ENCODE measurements at regions not wholly inside any gene's neighbourhood (a gene's known extent, or its start where the extent isn't known, plus 50 kb on each side); places are given as distances from the start of the nearest gene placed in this dataset.

DNA sequence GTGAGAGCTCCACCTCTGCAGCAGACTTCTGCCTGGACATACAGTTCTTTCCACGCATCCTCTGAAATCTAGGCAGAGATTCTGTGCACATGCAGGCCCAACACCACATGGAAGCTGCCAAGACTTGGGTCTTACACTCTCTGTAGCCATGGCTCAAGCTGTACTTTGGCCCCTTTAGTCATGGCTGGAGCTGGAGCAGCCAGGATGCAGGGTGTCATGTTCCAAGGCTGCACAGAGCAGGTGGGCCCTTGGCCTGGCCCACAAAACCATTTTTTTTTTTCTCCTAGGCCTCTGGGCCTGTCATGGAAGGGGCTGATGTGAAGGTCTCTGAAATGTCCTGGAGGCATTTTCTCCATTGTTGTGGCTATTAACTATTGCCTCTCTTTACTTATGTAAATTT lies 990.5 kb upstream of the ADGRL3 start:
- Histone ChIP-seq H3K4me2 (ENCODE audit: low read length) (no peak overlapping the region), H3K4me3 (ENCODE audit: insufficient read depth, low read depth, low read length) (no peak overlapping the region), H3K9ac (ENCODE audit: low read length) (no peak overlapping the region), H3K27ac (ENCODE audit: low read depth, low read length) (no peak overlapping the region), H3K27me3 (ENCODE audit: insufficient read depth, low read length) (no peaks in the 10 kb centered on the region), H4K20me1 (ENCODE audit: insufficient read depth, low read length) (no peaks in the 10 kb centered on the region), H3K36me3 (ENCODE audit: insufficient read depth, low read length) (no peaks in the 10 kb centered on the region), H3K9me3 (ENCODE audit: insufficient read depth, low read depth, low read length) (peaks cover 3% of the 10 kb centered on the region), H2AFZ (ENCODE audit: low read depth, low read length) (no peak overlapping the region), H3K4me1 (ENCODE audit: insufficient read depth, low read length) (no peaks in the 10 kb centered on the region), H3K79me2 (ENCODE audit: insufficient read depth, low read length) (no peaks in the 10 kb centered on the region)
- no peaks in the 10 kb centered on the region for H3K27me3 Mint-ChIP-seq (ENCODE audit: low read depth, unreplicated experiment)
- H3K4me3 Mint-ChIP-seq (ENCODE audit: unreplicated experiment) = no peak overlapping the region
- peaks cover 4% of the 10 kb centered on the region for H3K9me3 Mint-ChIP-seq (ENCODE audit: unreplicated experiment)
- no peak for FAIRE-seq
- no peak for DNase-seq (ENCODE audit: low read depth)
- no peaks in the 10 kb centered on the region for H3K4me1 Mint-ChIP-seq (ENCODE audit: low read depth, unreplicated experiment)
- H3K27ac Mint-ChIP-seq (ENCODE audit: unreplicated experiment) = no peak overlapping the region
- TF ChIP-seq, protein P1, sequence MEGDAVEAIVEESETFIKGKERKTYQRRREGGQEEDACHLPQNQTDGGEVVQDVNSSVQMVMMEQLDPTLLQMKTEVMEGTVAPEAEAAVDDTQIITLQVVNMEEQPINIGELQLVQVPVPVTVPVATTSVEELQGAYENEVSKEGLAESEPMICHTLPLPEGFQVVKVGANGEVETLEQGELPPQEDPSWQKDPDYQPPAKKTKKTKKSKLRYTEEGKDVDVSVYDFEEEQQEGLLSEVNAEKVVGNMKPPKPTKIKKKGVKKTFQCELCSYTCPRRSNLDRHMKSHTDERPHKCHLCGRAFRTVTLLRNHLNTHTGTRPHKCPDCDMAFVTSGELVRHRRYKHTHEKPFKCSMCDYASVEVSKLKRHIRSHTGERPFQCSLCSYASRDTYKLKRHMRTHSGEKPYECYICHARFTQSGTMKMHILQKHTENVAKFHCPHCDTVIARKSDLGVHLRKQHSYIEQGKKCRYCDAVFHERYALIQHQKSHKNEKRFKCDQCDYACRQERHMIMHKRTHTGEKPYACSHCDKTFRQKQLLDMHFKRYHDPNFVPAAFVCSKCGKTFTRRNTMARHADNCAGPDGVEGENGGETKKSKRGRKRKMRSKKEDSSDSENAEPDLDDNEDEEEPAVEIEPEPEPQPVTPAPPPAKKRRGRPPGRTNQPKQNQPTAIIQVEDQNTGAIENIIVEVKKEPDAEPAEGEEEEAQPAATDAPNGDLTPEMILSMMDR (IDR thresholded peaks at IDR 0.05; ENCODE audit: insufficient read depth, low read depth, low read length) = no peak
- no peak for TF ChIP-seq EZH2 (IDR thresholded peaks at IDR 0.05; ENCODE audit: insufficient read depth, low read length)
- no peaks in the 10 kb centered on the region for H3K36me3 Mint-ChIP-seq (ENCODE audit: low read depth, unreplicated experiment)

DNA sequence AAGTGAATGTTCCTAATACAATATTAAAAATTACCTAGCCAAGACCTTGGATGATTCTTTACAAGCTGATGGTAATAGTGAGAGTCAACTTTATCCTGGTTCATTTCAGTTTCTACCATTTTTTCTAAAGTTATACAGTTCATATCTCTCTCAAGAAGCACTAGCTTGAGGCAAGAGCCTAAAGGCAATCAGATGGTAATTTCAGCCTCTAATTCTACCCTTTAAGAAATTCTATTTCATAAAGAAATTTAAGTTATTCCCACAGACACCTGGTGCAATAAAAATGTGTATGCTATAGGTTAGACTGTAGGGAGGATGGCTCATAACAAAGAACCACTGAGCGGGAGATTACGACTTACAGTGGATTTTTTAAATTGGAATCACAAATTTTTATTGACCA lies 984.2 kb upstream of the ADGRL3 start:
- Histone ChIP-seq H3K4me1 (ENCODE audit: insufficient read depth, low read length) (no peaks in the 10 kb centered on the region), H4K20me1 (ENCODE audit: insufficient read depth, low read length) (no peaks in the 10 kb centered on the region), H2AFZ (ENCODE audit: low read depth, low read length) (no peak overlapping the region), H3K79me2 (ENCODE audit: insufficient read depth, low read length) (no peaks in the 10 kb centered on the region), H3K36me3 (ENCODE audit: insufficient read depth, low read length) (no peaks in the 10 kb centered on the region), H3K4me3 (ENCODE audit: insufficient read depth, low read depth, low read length) (no peak overlapping the region), H3K9ac (ENCODE audit: low read length) (no peak overlapping the region), H3K9me3 (ENCODE audit: insufficient read depth, low read depth, low read length) (no peaks in the 10 kb centered on the region), H3K27ac (ENCODE audit: low read depth, low read length) (no peak overlapping the region), H3K27me3 (ENCODE audit: insufficient read depth, low read length) (no peaks in the 10 kb centered on the region), H3K4me2 (ENCODE audit: low read length) (no peak overlapping the region)
- Mint-ChIP-seq H3K4me1 (ENCODE audit: low read depth, unreplicated experiment) (no peaks in the 10 kb centered on the region), H3K9me3 (ENCODE audit: unreplicated experiment) (no peaks in the 10 kb centered on the region), H3K36me3 (ENCODE audit: low read depth, unreplicated experiment) (no peaks in the 10 kb centered on the region), H3K4me3 (ENCODE audit: unreplicated experiment) (no peak overlapping the region), H3K27ac (ENCODE audit: unreplicated experiment) (no peak overlapping the region), H3K27me3 (ENCODE audit: low read depth, unreplicated experiment) (no peaks in the 10 kb centered on the region)
- no peak for FAIRE-seq
- no peak for TF ChIP-seq EZH2 (IDR thresholded peaks at IDR 0.05; ENCODE audit: insufficient read depth, low read length)
- TF ChIP-seq, protein P1 (IDR thresholded peaks at IDR 0.05; ENCODE audit: insufficient read depth, low read depth, low read length) = no peak
- DNase-seq (ENCODE audit: low read depth) = no peak

DNA sequence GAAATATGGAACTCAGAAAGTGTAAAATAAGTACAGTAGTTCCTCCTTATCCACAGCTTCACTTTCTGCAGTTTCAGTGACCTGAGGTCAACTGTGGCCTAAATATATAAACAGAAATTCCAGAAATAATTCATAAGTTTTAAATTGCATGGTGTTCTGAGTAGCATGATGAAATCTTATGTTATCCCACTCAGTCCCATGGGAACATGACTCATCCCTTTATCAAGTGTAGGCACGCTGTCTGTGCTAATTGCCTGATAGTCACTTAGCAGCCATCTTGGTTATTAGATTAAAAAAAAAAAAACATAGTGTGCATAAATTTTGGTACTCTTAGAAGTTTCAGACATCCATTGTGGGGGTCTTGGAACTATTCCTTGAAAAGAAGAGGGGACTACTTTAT lies 983.4 kb upstream of the ADGRL3 start:
- no peak overlapping the region for H3K4me2 ChIP-seq (ENCODE audit: low read length)
- H3K4me3 ChIP-seq (ENCODE audit: insufficient read depth, low read depth, low read length) = no peak overlapping the region
- H3K9me3 Mint-ChIP-seq (ENCODE audit: unreplicated experiment) = no peaks in the 10 kb centered on the region
- no peak overlapping the region for H3K9ac ChIP-seq (ENCODE audit: low read length)
- no peak overlapping the region for H3K27ac ChIP-seq (ENCODE audit: low read depth, low read length)
- no peaks in the 10 kb centered on the region for H3K79me2 ChIP-seq (ENCODE audit: insufficient read depth, low read length)
- H3K9me3 ChIP-seq (ENCODE audit: insufficient read depth, low read depth, low read length) = no peaks in the 10 kb centered on the region
- no peak overlapping the region for H3K4me3 Mint-ChIP-seq (ENCODE audit: unreplicated experiment)
- H2AFZ ChIP-seq (ENCODE audit: low read depth, low read length) = no peak overlapping the region
- FAIRE-seq = no peak
- no peaks in the 10 kb centered on the region for H4K20me1 ChIP-seq (ENCODE audit: insufficient read depth, low read length)
- no peaks in the 10 kb centered on the region for H3K36me3 ChIP-seq (ENCODE audit: insufficient read depth, low read length)
- peak overlapping the region; percentile 69 for H3K27ac Mint-ChIP-seq (ENCODE audit: unreplicated experiment)
- peak; percentile 2 for DNase-seq (ENCODE audit: low read depth)
- H3K27me3 ChIP-seq (ENCODE audit: insufficient read depth, low read length) = no peaks in the 10 kb centered on the region
- TF ChIP-seq, protein P1 (IDR thresholded peaks at IDR 0.05; ENCODE audit: insufficient read depth, low read depth, low read length) = no peak
- TF ChIP-seq EZH2 (IDR thresholded peaks at IDR 0.05; ENCODE audit: insufficient read depth, low read length) = no peak
- H3K27me3 Mint-ChIP-seq (ENCODE audit: low read depth, unreplicated experiment) = no peaks in the 10 kb centered on the region
- H3K36me3 Mint-ChIP-seq (ENCODE audit: low read depth, unreplicated experiment) = no peaks in the 10 kb centered on the region
- no peaks in the 10 kb centered on the region for H3K4me1 ChIP-seq (ENCODE audit: insufficient read depth, low read length)
- no peaks in the 10 kb centered on the region for H3K4me1 Mint-ChIP-seq (ENCODE audit: low read depth, unreplicated experiment)

Measured in astrocyte (in vitro differentiated cells and primary cell).